Gastroesophageal sphincter (tissue), 3 donors: ENCODE measurements at regions not wholly inside any gene's neighbourhood (a gene's known extent, or its start where the extent isn't known, plus 50 kb on each side); places are given as distances from the start of the nearest gene placed in this dataset.

Source experiments
- CTCF ChIP-seq, 4 experiments: fragments of 200-600 bp in 2 of 4; fragments of 450-650 bp in 2 of 4; sonication (generic) in 1 of 4; IDR thresholded peaks; one replicate each; pipeline ENCODE4 v1.5.1; 2017 to 2019; ENCODE audit warnings: antibody characterized with exemption in 4 of 4, mild to moderate bottlenecking in 2 of 4, moderate library complexity in 2 of 4
- EP300 ChIP-seq: sonication (generic); formaldehyde crosslinking; IDR thresholded peaks from one replicate; pipeline ENCODE4 v1.6.1; 2017; ENCODE audit warnings: antibody characterized with exemption, mild to moderate bottlenecking
- POLR2A ChIP-seq, 2 donors: fragments of 450-650 bp; IDR thresholded peaks; one replicate each; pipeline ENCODE4 v1.6.1; 2017; ENCODE audit warnings: antibody characterized with exemption in 2 of 2, mild to moderate bottlenecking in 2 of 2, moderate library complexity in 1 of 2
- POLR2AphosphoS5 ChIP-seq: sonication (generic); formaldehyde crosslinking; IDR thresholded peaks from one replicate; pipeline ENCODE4 v1.6.1; 2017; ENCODE audit warnings: antibody characterized with exemption

GRCh38 chr1:63129184-63129583, 193.2 kb upstream of the FOXD3 start:
- TF ChIP-seq POLR2AphosphoS5, result no peak
- TF ChIP-seq CTCF (IDR thresholded peaks at IDR 0.05), result no peak
- TF ChIP-seq POLR2A (IDR thresholded peaks at IDR 0.05), result no peak
- no peak for TF ChIP-seq EP300
